ENCODE measurements at regions not wholly inside any gene's neighbourhood (a gene's known extent, or its start where the extent isn't known, plus 50 kb on each side); places are given as distances from the start of the nearest gene placed in this dataset.
"Not testable (repeated sequence)": the region's sequence is repeated elsewhere in the genome, so short reads cannot be mapped to it uniquely, and the experiment has no call there.

DNA sequence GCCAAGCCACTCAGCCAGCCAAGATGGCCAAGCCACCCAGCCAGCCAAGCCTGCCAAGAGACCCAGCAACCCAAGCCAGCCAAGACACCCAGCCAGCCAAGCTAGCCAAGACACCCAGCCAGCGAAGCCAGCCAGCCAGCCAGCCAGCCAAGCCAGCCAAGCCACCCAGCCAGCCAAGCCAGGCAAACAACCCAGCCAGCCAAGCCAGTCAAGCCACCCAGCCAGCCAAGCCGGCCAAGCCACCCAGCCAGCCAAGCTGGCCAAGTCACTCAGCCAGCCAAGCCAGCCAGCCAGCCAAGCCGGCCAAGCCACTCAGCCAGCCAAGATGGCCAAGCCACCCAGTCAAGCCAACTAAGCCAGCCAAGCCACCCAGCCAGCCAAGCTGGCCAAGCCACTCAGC lies 337.5 kb upstream of the PLGLB2 start:
- TF ChIP-seq, protein P1, sequence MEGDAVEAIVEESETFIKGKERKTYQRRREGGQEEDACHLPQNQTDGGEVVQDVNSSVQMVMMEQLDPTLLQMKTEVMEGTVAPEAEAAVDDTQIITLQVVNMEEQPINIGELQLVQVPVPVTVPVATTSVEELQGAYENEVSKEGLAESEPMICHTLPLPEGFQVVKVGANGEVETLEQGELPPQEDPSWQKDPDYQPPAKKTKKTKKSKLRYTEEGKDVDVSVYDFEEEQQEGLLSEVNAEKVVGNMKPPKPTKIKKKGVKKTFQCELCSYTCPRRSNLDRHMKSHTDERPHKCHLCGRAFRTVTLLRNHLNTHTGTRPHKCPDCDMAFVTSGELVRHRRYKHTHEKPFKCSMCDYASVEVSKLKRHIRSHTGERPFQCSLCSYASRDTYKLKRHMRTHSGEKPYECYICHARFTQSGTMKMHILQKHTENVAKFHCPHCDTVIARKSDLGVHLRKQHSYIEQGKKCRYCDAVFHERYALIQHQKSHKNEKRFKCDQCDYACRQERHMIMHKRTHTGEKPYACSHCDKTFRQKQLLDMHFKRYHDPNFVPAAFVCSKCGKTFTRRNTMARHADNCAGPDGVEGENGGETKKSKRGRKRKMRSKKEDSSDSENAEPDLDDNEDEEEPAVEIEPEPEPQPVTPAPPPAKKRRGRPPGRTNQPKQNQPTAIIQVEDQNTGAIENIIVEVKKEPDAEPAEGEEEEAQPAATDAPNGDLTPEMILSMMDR (IDR thresholded peaks at IDR 0.05), result not testable (repeated sequence)
- not testable (repeated sequence) for TF ChIP-seq EZH2 (IDR thresholded peaks at IDR 0.05; ENCODE audit: borderline replicate concordance, insufficient read depth, low read depth, low read length, poor library complexity, severe bottlenecking)
